NAMALWA (cell line): ENCODE measurements at regions not wholly inside any gene's neighbourhood (a gene's known extent, or its start where the extent isn't known, plus 50 kb on each side); places are given as distances from the start of the nearest gene placed in this dataset.

ENCODE experiments used
- DNase-seq: peaks from one replicate; pipeline ENCODE4 v3.0.0-alpha.2; 2015; ENCODE audit warnings: low spot score

- no peak for DNase-seq
Observed at GRCh38 chrX:117215683-117216082, 752.9 kb upstream of the CT83 start.

DNA sequence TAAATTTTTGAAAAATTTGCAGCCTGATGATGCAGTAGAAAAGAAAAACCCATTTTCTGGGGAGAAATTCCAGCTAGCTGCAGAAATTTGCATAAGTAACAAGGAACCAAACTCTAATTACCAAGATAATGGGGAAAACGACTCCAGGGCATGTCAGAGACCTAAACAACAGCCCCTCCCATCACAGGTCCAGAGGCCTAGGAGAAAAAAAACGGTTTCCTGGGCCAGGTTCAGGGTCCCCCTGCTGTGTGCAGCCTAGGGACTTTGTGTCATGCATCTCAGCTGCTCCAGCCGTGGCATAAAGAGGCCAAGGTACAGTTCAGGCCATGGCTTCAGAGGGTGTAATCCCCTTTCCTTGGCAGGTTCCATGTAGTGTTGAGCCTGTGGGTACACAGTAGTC is 733.7 kb upstream of the CT83 start:
- DNase-seq: no peak

- DNase-seq: no peak
Observed at GRCh38 chrX:117147249-117147648, 684.5 kb upstream of the CT83 start.

DNA sequence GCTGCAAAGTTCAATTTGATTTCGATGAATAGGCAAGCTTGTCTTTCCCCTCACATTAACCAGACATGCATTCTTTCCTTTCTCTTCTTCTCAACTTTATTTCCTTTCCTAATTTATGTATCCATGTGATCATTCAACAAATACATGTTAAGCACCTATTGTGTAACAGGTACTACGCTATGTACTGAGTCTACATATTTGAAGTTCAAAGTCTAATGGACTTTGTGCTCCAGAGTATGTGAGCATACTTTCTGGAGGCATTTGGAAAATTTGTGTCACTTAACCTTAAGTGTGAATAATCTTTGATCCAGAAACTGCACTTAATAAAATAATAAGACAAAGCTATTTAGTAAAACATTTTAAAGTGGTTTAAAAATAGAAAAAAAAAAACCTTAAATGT is 675.3 kb upstream of the CT83 start:
- no peak for DNase-seq

GRCh38 chrX:117134983-117135382 is 672.2 kb upstream of the CT83 start:
- no peak for DNase-seq

DNA sequence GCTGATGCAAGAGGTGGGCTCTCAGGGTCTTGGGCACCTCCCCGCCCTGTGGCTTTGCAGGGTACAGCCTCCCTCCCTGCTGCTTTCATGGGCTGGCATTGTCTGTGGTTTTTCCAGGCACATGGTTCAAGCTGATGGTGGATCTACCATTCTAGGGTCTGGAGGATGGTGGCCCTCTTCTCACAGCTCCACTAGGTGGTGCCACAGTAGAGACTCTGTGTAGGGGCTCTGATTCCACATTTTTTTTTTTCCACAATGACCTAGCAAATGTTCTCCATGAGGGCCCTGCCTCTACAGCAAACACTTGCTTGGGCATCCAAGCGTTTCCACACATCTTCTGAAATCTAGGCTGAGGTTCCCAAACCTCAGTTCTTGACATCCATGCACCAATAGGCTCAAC is 657.9 kb upstream of the CT83 start:
- no peak for DNase-seq

- DNase-seq: no peak
Observed at GRCh38 chrX:117096528-117096927, 633.8 kb upstream of the CT83 start.

DNA sequence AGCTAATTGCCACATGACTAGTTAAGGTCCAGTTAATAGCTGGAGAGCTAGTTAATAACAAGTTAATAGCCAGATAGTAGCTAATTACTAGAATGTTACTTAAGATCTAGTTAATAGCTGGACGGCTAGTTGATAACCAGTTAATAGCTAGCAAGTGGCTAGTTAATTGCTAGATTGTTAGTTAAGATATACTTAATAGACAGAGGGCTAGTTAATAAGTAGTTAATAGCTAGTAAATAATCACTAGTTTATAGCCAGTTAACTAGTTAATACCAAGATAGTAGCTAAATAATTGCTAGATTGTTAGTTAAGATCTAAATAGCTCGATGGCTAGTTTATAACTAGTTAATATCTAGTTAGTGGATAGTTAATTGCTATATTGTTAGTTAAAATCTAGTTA is 632.6 kb upstream of the CT83 start:
- no peak for DNase-seq

- no peak for DNase-seq
Observed at GRCh38 chrX:117094149-117094548, 631.4 kb upstream of the CT83 start.

DNA sequence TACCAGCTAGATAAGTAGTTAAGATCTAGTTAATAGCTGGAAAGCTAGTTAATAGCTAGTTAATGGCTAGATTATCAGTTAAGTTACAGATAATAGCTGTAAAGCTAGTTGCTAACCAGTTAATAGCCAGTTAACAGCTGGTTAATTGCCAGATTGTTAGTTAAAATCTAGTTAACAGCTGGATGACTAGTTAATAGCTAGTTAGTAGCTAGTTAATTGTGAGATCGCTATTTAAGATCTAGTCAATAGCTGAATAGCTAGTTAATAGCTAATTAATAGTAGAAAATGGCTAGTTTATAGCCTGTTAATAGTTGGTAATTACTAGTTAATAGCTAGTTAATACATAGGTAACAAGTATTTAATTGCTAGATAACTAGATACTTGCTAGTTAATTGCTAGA is 630.5 kb upstream of the CT83 start:
- DNase-seq: no peak

DNA sequence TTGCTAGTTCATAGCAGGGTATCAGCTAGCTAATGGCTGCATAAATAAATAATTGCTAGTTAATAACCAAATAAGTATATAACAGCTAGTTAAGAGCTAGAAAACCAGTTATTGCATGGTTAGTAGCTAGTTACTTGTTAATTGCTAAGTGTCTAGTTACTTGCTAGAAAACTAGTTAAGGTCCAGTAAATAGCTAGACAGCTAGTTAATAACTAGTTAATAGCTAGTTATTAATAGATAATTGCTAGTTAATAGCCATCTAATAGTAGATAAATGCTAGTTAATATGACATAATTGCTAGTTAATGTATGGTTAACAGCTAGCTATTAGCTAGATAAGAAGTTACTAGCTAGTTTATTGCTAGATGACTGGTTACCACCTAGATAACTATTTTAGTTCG is 629.9 kb upstream of the CT83 start:
- DNase-seq: no peak

DNA sequence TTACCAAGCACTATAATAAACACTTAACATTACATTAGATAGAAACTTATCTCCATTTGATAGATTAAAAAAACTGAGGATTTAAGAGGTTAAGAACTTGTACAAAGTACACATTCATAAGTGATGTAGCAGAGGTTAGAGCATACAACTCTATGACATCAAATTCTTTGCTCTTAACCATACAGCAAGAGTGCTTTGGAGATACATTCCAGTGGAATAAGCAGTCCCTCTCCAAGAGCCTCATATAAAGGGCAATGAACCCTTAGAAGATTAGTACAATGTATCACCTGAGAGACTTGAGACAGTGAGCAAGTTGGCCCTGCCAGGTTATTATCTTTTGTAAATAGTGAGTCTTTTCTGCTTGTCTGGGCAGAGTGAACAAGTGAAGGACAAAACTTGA is 600.4 kb upstream of the CT83 start:
- DNase-seq: no peak

DNA sequence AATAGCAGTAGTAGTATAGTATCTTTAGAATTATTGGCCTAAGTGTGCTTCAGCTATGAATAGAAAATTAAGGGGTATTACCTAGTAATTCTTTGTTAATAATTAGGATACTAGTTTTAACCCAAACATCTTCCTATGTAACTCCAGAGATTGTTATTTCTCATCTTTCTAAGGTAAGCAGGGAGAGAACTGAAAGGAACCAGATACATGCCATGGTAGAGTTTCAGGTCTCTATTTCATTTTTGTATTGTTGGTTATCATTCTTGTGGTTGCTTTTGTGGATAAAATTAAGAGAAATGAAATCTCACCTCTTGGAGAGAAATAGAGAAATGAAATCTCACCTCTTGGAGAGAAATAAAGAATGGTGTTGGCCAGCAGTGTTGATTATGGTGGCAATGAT is 597.1 kb upstream of the CT83 start:
- no peak for DNase-seq

- no peak for DNase-seq
Observed at GRCh38 chrX:117053260-117053659, 590.5 kb upstream of the CT83 start.

DNA sequence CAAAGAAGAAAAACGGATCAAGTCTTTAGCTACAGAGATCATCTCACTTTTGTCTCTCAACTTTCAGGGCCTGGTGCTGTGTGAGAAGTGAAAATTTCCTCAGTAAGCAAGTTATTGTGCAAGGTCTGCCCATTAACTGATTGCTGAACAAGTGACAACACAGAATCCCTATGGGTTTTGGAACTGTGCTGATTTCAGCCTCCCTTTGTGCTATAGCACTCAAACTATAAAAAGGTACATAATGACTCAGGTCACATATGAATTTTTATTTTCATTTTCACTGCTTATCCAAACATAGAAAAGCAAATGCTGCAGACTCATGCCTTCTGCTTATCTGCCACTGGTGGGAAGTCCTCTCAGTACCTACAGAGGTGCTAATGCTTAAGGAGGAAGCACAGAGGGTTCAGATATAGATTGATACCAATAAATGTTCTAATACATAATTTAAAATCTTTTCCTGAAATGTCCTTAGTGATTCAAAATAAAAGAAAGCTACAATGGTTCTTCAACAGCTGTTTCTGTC is 576.2 kb upstream of the CT83 start:
- DNase-seq: no peak

DNA sequence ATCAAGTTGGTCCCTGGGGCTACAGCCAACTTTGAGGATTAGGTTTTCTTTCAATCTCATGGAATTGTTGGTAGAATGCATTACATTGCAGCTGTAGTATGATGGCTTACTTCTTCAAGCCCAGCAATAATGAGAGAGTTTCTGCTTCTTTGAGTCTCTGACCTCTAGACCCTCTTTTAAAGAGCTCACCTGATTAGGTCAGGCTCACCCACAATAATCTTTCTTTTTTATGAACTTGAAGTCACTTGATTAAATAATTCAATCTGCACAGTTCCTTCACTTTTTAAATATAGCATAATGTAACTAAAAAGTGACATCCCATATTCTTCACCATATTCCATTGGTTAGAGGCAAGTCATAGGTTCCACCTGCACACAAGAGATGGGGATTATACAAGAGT is 547.5 kb upstream of the CT83 start:
- DNase-seq: no peak

DNA sequence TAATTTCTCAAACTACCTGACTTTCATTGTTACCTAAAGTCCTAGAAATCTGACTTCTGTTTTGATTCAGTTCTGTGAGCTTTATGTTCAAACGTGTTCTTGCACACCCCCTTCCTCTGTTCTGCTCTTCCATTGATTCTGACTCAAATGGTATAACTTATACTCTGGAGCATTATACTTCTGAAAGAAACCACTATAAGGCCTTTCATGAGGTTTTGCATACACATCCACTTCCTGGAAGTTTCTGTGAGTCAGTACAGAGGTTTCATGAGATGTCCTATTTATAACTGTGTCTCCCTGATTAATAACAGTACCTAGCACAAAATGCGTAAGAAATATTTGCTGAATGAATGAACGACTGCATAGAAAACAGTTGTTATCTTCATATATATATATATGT is 540.2 kb upstream of the CT83 start:
- DNase-seq: no peak

DNA sequence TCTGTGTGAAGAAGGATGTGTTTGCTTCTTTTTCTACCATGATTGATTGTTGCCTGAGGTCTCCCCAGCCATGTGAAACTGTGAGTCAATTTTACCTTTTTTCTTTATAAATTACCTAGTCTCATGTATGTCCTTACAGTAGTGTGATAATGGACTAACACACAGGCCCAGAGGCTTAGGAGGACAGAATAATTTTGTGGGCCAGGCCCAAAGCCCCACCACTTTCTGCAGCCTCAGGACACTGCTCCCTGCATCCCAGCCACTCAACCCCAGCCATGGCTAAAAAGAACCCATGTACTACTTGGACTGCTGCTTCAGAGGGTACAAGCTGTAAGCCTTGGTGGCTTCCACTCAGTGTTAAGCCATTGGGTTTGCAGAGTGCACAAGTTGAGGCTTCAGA is 512.7 kb upstream of the CT83 start:
- DNase-seq: no peak

- no peak for DNase-seq
Observed at GRCh38 chrX:116972362-116972761, 509.6 kb upstream of the CT83 start.

GRCh38 chrX:116961872-116962582 is 499.3 kb upstream of the CT83 start:
- no peak for DNase-seq

- DNase-seq: no peak
Observed at GRCh38 chrX:116930311-116930710, 467.5 kb upstream of the CT83 start.

DNA sequence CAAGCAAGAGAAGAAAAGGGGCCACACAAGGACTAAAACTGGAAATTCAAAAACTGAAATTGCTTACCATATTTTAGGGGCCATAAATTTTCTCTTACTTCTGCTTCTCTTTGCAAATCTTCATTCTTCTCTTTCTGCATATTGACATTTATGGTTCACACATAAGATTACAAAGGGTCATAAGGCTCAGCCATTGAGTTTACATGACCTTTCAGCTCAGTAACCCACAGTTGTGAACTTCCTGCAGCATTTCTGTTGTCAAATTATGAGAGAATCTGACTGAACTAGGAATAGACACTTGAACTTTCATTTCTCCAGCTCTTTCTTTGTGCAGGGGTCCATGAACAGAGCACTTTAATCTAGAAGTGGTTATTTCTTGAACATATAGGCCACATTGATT is 434.8 kb upstream of the CT83 start:
- DNase-seq: no peak

GRCh38 chrX:116881961-116882360 is 419.2 kb upstream of the CT83 start:
- no peak for DNase-seq

- DNase-seq: no peak
Observed at GRCh38 chrX:116873671-116874070, 410.9 kb upstream of the CT83 start.
